Endothelial cell (in vitro differentiated cells): ENCODE measurements at regions not wholly inside any gene's neighbourhood (a gene's known extent, or its start where the extent isn't known, plus 50 kb on each side); places are given as distances from the start of the nearest gene placed in this dataset.

Experiments used
- DNase-seq: peaks from one replicate; pipeline ENCODE4 v3.0.0; 2021; ENCODE audit warnings: low spot score
- H3K27ac Mint-ChIP-seq: one replicate; pipeline ENCODE4 v1.8.0; 2021; ENCODE audit warnings: mixed read lengths, inconsistent platforms; ENCODE audit not compliant: unreplicated experiment
- H3K27me3 Mint-ChIP-seq: one replicate; pipeline ENCODE4 v1.8.0; 2021; ENCODE audit warnings: mild to moderate bottlenecking, moderate library complexity, mixed read lengths, inconsistent platforms; ENCODE audit not compliant: unreplicated experiment
- H3K36me3 Mint-ChIP-seq: one replicate; pipeline ENCODE4 v1.8.0; 2021; ENCODE audit warnings: mild to moderate bottlenecking, low read depth, mixed read lengths, inconsistent platforms; ENCODE audit not compliant: unreplicated experiment
- H3K4me1 Mint-ChIP-seq: one replicate; pipeline ENCODE4 v1.8.0; 2021; ENCODE audit warnings: mild to moderate bottlenecking, mixed read lengths, inconsistent platforms; ENCODE audit not compliant: unreplicated experiment
- H3K4me3 Mint-ChIP-seq: one replicate; pipeline ENCODE4 v1.8.0; 2021; ENCODE audit warnings: mild to moderate bottlenecking, mixed read lengths, inconsistent platforms; ENCODE audit not compliant: unreplicated experiment
- H3K9me3 Mint-ChIP-seq: one replicate; pipeline ENCODE4 v1.8.0; 2021; ENCODE audit warnings: mixed read lengths, inconsistent platforms; ENCODE audit not compliant: unreplicated experiment
- TF ChIP-seq, protein P1 (sequence below): fragments of 200-600 bp; sonication (generic); IDR thresholded peaks from one replicate; pipeline ENCODE4 v1.5.0; 2021; ENCODE audit warnings: antibody characterized with exemption; ENCODE audit not compliant: unreplicated experiment

DNA sequence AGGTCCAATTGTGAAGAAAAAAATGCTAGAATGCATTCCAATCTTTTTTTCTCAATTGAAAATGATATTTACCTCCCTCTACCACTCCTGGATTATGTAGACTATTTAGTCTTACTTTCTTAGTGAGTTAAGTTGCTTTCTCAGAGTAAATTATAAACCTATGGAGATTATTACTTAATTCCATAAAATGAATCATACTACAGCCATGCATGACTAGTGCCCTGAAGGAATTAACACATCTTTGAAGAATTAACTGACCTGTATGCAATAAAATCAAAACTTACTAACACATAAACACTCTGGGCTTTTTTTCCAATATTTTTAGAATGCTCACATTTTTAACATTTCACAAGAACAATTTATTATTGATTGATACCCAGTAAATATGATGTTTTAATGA is 379.4 kb upstream of the DACH1 start:
- Mint-ChIP-seq H3K27ac (no peak overlapping the region), H3K36me3 (no peaks in the 10 kb centered on the region), H3K9me3 (no peaks in the 10 kb centered on the region), H3K4me1 (no peaks in the 10 kb centered on the region), H3K27me3 (no peaks in the 10 kb centered on the region), H3K4me3 (no peak overlapping the region)
- DNase-seq: no peak
- TF ChIP-seq, protein P1, sequence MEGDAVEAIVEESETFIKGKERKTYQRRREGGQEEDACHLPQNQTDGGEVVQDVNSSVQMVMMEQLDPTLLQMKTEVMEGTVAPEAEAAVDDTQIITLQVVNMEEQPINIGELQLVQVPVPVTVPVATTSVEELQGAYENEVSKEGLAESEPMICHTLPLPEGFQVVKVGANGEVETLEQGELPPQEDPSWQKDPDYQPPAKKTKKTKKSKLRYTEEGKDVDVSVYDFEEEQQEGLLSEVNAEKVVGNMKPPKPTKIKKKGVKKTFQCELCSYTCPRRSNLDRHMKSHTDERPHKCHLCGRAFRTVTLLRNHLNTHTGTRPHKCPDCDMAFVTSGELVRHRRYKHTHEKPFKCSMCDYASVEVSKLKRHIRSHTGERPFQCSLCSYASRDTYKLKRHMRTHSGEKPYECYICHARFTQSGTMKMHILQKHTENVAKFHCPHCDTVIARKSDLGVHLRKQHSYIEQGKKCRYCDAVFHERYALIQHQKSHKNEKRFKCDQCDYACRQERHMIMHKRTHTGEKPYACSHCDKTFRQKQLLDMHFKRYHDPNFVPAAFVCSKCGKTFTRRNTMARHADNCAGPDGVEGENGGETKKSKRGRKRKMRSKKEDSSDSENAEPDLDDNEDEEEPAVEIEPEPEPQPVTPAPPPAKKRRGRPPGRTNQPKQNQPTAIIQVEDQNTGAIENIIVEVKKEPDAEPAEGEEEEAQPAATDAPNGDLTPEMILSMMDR: no peak

DNA sequence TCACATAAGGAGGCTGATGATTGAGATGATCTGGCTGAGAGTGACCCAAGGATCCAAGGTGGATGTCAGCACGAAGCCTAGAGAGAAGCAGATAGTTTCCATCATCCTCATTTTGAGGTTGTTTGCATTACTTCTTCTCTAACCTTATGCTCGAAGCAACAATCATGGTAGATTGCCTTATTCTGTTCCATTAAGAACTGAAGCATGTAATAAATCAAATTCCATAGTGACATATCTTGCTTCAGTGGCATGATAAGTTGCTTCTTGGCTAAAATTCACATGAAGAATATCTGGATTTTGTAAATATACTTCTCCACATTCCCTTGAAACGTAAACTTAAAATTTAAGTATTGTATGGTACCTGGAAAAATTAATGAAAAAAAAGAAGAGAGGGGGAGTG is 377.8 kb upstream of the DACH1 start:
- no peaks in the 10 kb centered on the region for H3K4me1 Mint-ChIP-seq
- DNase-seq: no peak
- no peak overlapping the region for H3K4me3 Mint-ChIP-seq
- H3K36me3 Mint-ChIP-seq: no peaks in the 10 kb centered on the region
- TF ChIP-seq, protein P1: no peak
- no peak overlapping the region for H3K27ac Mint-ChIP-seq
- H3K9me3 Mint-ChIP-seq: no peaks in the 10 kb centered on the region
- no peaks in the 10 kb centered on the region for H3K27me3 Mint-ChIP-seq

DNA sequence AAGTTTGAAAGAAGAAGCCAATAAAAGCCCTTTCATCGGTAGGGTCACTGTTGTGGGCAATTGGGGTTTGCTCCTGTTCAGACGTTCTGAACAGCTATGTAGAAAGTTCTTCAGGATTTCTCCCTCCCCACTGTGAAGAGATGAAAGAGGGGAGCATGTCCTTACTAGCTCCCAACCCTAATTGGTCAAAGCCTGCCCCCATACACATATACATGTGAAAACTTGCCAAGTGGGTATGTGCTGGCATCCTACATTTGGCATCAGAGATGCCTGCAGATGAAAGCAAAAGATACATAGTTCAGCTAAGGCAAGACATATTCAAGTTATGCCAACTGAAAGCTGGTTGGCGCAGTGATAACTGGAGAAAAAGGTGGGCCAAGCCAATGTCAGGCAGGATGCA is 363.1 kb upstream of the DACH1 start:
- Mint-ChIP-seq H3K27me3 (peaks cover 3% of the 10 kb centered on the region), H3K9me3 (no peaks in the 10 kb centered on the region), H3K4me1 (no peaks in the 10 kb centered on the region), H3K36me3 (no peaks in the 10 kb centered on the region), H3K27ac (no peak overlapping the region), H3K4me3 (no peak overlapping the region)
- no peak for DNase-seq
- TF ChIP-seq, protein P1: no peak

DNA sequence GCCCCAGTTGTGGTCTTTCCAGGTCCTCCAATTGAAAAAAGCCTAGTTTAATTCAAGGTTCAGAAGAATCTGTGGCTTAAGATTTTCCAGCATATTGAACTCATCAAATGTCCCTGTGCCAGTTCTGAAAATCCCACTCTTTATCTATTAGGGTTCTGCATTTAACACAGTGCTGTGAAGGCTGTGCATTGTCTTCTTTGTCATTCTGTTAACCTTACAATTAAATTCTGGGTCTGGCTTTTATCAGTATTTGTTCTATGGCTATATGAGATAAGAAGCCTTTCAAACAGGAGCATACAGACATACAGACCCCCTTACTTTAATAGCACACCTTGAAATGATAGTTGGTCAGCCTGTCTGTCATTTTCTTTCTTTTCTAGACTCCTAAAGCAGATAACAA is 362.1 kb upstream of the DACH1 start:
- Mint-ChIP-seq H3K4me3 (no peak overlapping the region), H3K36me3 (no peaks in the 10 kb centered on the region), H3K4me1 (no peaks in the 10 kb centered on the region), H3K27me3 (peaks cover 3% of the 10 kb centered on the region), H3K27ac (no peak overlapping the region), H3K9me3 (no peaks in the 10 kb centered on the region)
- TF ChIP-seq, protein P1: no peak
- no peak for DNase-seq

DNA sequence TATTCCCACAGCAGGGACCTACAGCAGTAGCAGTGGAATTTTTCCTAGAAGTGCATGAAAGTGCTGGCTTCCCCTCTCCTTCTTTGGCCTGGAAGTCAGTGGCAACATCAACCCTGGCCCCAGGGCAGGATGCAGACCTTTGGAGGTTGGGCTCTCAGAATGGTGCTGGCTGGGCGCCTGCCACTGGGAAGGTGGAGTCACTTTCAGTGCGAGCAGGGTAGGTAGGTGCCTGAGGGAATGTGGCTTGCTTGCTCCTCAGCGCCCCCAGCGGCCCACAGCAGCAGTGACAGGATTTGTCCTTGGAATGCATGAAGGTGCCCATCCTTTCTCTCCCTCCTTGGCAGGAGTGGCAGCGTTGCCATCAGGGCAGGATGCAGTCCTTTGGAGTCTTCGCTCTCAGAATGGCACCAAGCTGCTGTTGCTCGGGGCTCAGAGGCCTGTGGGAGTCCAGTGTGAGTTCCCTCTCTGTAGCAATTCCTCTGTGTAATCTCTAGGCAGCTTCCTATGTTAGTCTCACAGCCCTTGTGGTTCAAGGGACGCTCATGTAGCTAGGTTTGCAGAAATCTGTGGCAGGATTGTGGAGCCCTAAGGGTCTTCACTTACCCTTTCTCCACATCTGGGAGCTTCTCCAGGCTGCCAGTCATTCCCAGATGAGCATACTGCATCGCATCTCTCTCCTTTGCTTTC is 354.4 kb upstream of the DACH1 start:
- H3K27me3 Mint-ChIP-seq: peaks cover 2% of the 10 kb centered on the region

More for the DNA sequence above, 354.4 kb upstream of the DACH1 start:
- Mint-ChIP-seq H3K27ac (no peak overlapping the region), H3K4me1 (peaks cover 10% of the 10 kb centered on the region), H3K9me3 (no peaks in the 10 kb centered on the region), H3K36me3 (no peaks in the 10 kb centered on the region), H3K4me3 (no peak overlapping the region)
- TF ChIP-seq, protein P1: peak; percentile 75
- peak; percentile 38 for DNase-seq
